OCI-LY7 (cell line): ENCODE measurements at regions not wholly inside any gene's neighbourhood (a gene's known extent, or its start where the extent isn't known, plus 50 kb on each side); places are given as distances from the start of the nearest gene placed in this dataset.

Source experiments
- BruUV-seq: library from RNA; stranded (reverse); fragments of 400-500 nt; replicated peaks from 2 replicates; lab custom pipeline; 2021; lab: Mats Ljungman, UMichigan
- CTCF ChIA-PET: fragments of 300-600 bp; sonication (Branson Sonifier 250); formaldehyde crosslinking; loops from one replicate; lab custom pipeline; 2022; ENCODE audit warnings: antibody characterized with exemption; ENCODE audit not compliant: unreplicated experiment; lab: Charles Lee
- POLR2A ChIA-PET: fragments of 300-600 bp; sonication (Branson Sonifier 250); formaldehyde crosslinking; loops from one replicate; lab custom pipeline; 2022; ENCODE audit warnings: antibody characterized with exemption; lab: Charles Lee
- DNase-seq: peaks from one replicate; pipeline ENCODE4 v3.0.0-alpha.2; 2015; ENCODE audit warnings: low spot score
- H2AFZ ChIP-seq: fragments of 200-600 bp; sonication (generic), shearing (Covaris generic); 2 replicates; pipeline ENCODE4 v1.6.1; 2014; ENCODE audit warnings: mild to moderate bottlenecking, antibody characterized with exemption, low read length, moderate library complexity
- H3K27ac ChIP-seq: fragments of 200-600 bp; sonication (generic); 2 replicates; pipeline ENCODE4 v1.5.1; 2014; ENCODE audit warnings: mixed run types, low read depth, mild to moderate bottlenecking, moderate library complexity, low read length, inconsistent platforms; ENCODE audit not compliant: poor library complexity, severe bottlenecking
- H3K36me3 ChIP-seq: fragments of 200-600 bp; sonication (generic); 2 replicates; pipeline ENCODE4 v1.6.1; 2014; ENCODE audit warnings: mild to moderate bottlenecking, antibody characterized with exemption, low read length, moderate library complexity, mixed read lengths; ENCODE audit not compliant: insufficient read depth
- H3K4me1 ChIP-seq: fragments of 200-600 bp; sonication (generic); 2 replicates; pipeline ENCODE4 v1.5.1; 2014; ENCODE audit warnings: mild to moderate bottlenecking, low read length; ENCODE audit not compliant: insufficient read depth, poor library complexity, severe bottlenecking
- H3K4me2 ChIP-seq: fragments of 200-600 bp; sonication (generic); 2 replicates; pipeline ENCODE4 v1.6.1; 2014; ENCODE audit warnings: mild to moderate bottlenecking, low read length
- H3K4me3 ChIP-seq: fragments of 200-600 bp; sonication (generic); 2 replicates; pipeline ENCODE4 v1.5.1; 2014; ENCODE audit warnings: mild to moderate bottlenecking, low read depth, low read length; ENCODE audit not compliant: poor library complexity, severe bottlenecking
- H3K79me2 ChIP-seq: fragments of 200-600 bp; sonication (generic); 2 replicates; pipeline ENCODE4 v1.6.1; 2016; ENCODE audit warnings: low read depth, mild to moderate bottlenecking, low read length, moderate library complexity, mixed read lengths; ENCODE audit not compliant: insufficient read depth
- H3K9me2 ChIP-seq: fragments of 200-600 bp; sonication (generic); 2 replicates; pipeline ENCODE4 v1.6.1; 2016; ENCODE audit warnings: mild to moderate bottlenecking, low read length, mixed read lengths; ENCODE audit not compliant: insufficient read depth
- H3K9me3 ChIP-seq: fragments of 200-600 bp; sonication (generic); 2 replicates; pipeline ENCODE4 v1.6.1; 2014; ENCODE audit warnings: mild to moderate bottlenecking, mixed run types, low read length, mixed read lengths
- H4K20me1 ChIP-seq: fragments of 200-600 bp; sonication (generic); 2 replicates; pipeline ENCODE4 v1.6.1; 2014; ENCODE audit warnings: mild to moderate bottlenecking, antibody characterized with exemption, low read length, moderate library complexity, mixed read lengths; ENCODE audit not compliant: insufficient read depth
- CTCF ChIP-seq: fragments of 200-600 bp; sonication (generic); conservative IDR thresholded peaks from 2 replicates; pipeline ENCODE4 v1.5.1; 2014; ENCODE audit warnings: mild to moderate bottlenecking, antibody characterized with exemption, low read length, moderate library complexity, mixed read lengths
- EZH2phosphoT487 ChIP-seq: fragments of 200-600 bp; sonication (generic); IDR thresholded peaks from 2 replicates; pipeline ENCODE4 v1.6.1; 2018; ENCODE audit warnings: low read depth, borderline replicate concordance, mild to moderate bottlenecking, mixed run types, antibody characterized with exemption, low read length, moderate library complexity, mixed read lengths
- intact Hi-C: fragments of 100-400 bp; cut with micrococcal nuclease; formaldehyde crosslinking; loops from one replicate; pipeline ENCODE4 v1.10.0; 2022; ENCODE audit not compliant: unreplicated experiment

- Histone ChIP-seq H3K36me3 (no peaks in the 10 kb centered on the region), H3K4me2 (no peak overlapping the region), H3K27ac (no peak overlapping the region), H3K79me2 (no peaks in the 10 kb centered on the region), H3K9me2 (no peaks in the 10 kb centered on the region), H2AFZ (no peak overlapping the region), H4K20me1 (no peaks in the 10 kb centered on the region), H3K4me1 (no peaks in the 10 kb centered on the region), H3K4me3 (no peak overlapping the region), H3K9me3 (no peaks in the 10 kb centered on the region)
- intact Hi-C loops: no loop called here
- ChIA-PET CTCF (no interaction called here), POLR2A (interaction anchor here (1.2 kb wide), 1 partner anchor 10 kb away, joined by 5 read pairs; no protein-coding TSS in a partner anchor)
- DNase-seq: no peak
- no TSS peak for BruUV-seq
- TF ChIP-seq EZH2phosphoT487: no peak
- TF ChIP-seq CTCF: no peak
Observed at GRCh38 chr5:18240971-18241370, 606.7 kb downstream of the TAF11L14 start.

DNA sequence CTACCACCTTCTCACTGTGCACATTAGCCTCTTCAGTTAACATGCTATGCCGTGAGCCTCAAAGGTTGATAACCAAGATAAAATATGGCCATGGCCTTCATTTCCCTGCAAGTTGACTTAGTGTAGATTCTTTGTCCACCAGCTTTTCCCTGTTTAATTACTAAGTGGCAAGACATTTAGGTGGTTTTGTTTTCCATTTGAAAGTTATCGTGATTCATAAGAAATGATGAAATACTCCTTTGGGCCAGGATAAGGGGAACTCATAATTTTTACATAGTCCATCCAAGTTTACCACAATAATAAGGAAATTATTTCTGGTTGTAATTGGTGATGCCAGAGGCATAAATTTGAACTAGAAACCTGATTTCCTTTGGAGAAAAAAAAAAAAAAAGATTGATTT, 609.6 kb downstream of the TAF11L14 start:
- H3K79me2 ChIP-seq: no peaks in the 10 kb centered on the region
- no peaks in the 10 kb centered on the region for H3K9me3 ChIP-seq
- H3K4me1 ChIP-seq: no peaks in the 10 kb centered on the region
- H3K36me3 ChIP-seq: no peaks in the 10 kb centered on the region
- BruUV-seq: no TSS peak
- no peak overlapping the region for H3K4me2 ChIP-seq
- H3K9me2 ChIP-seq: no peaks in the 10 kb centered on the region
- ChIA-PET CTCF (no interaction called here), POLR2A (no interaction called here)
- no peaks in the 10 kb centered on the region for H4K20me1 ChIP-seq
- no peak overlapping the region for H2AFZ ChIP-seq
- TF ChIP-seq CTCF: no peak
- no peak for TF ChIP-seq EZH2phosphoT487
- H3K4me3 ChIP-seq: no peak overlapping the region
- DNase-seq: no peak
- intact Hi-C loops: no loop called here
- H3K27ac ChIP-seq: no peak overlapping the region

DNA sequence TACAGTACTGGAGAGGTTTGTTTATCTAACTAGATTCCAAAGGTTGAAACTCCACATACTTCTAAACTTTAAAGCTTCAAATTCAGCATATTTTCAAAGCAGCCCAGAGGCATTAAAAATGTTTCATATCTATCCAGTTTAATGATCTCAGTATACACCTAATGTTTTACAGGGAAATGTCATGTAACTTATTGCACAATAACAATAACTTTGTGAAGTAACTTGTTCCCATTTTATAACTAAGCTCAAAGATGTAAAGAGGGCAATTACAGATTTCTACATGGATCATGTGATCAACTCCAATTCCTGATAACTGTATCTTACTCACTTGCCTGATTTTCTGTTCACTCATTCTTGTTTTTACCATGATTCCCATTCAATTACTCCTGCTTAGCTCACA, 610.0 kb downstream of the TAF11L14 start:
- H3K9me3 ChIP-seq: no peaks in the 10 kb centered on the region
- no peak overlapping the region for H3K27ac ChIP-seq
- H3K4me1 ChIP-seq: no peaks in the 10 kb centered on the region
- H3K9me2 ChIP-seq: no peaks in the 10 kb centered on the region
- H4K20me1 ChIP-seq: no peaks in the 10 kb centered on the region
- no peak for TF ChIP-seq EZH2phosphoT487
- H3K79me2 ChIP-seq: no peaks in the 10 kb centered on the region
- ChIA-PET POLR2A (no interaction called here), CTCF (no interaction called here)
- no peak for DNase-seq
- no peak overlapping the region for H3K4me2 ChIP-seq
- H3K36me3 ChIP-seq: no peaks in the 10 kb centered on the region
- H2AFZ ChIP-seq: no peak overlapping the region
- intact Hi-C loops: no loop called here
- no TSS peak for BruUV-seq
- H3K4me3 ChIP-seq: no peak overlapping the region
